Kidney epithelial cell (primary cell): ENCODE measurements at regions not wholly inside any gene's neighbourhood (a gene's known extent, or its start where the extent isn't known, plus 50 kb on each side); places are given as distances from the start of the nearest gene placed in this dataset.

Source experiments
- DNase-seq: peaks from one replicate; pipeline ENCODE4 v3.0.0-alpha.2; 2010; ENCODE audit warnings: low read depth
- H3K27me3 ChIP-seq: 2 replicates; pipeline ENCODE4 v1.6.0; 2011; ENCODE audit warnings: low read length; ENCODE audit not compliant: control insufficient read depth, insufficient read depth
- H3K36me3 ChIP-seq: 2 replicates; pipeline ENCODE4 v1.5.1; 2011; ENCODE audit warnings: low read length; ENCODE audit not compliant: control insufficient read depth, insufficient read depth
- H3K4me3 ChIP-seq: 2 replicates; pipeline ENCODE4 v1.5.1; 2011; ENCODE audit warnings: low read depth, mild to moderate bottlenecking, control low read depth, low read length
- CTCF ChIP-seq: IDR thresholded peaks from 2 replicates; pipeline ENCODE4 v1.5.1; 2011; ENCODE audit warnings: mild to moderate bottlenecking, moderate library complexity, low read length, control low read depth, inconsistent platforms; ENCODE audit not compliant: insufficient read depth, poor library complexity, severe bottlenecking

GRCh38 chr19:29418201-29418600 is 107.6 kb upstream of the VSTM2B start:
- Histone ChIP-seq H3K27me3 (no peaks in the 10 kb centered on the region), H3K36me3 (no peaks in the 10 kb centered on the region), H3K4me3 (no peak overlapping the region)
- TF ChIP-seq CTCF: no peak
- no peak for DNase-seq

GRCh38 chr19:29420065-29420464 is 105.7 kb upstream of the VSTM2B start:
- no peak for TF ChIP-seq CTCF
- Histone ChIP-seq H3K36me3 (no peaks in the 10 kb centered on the region), H3K27me3 (no peaks in the 10 kb centered on the region), H3K4me3 (no peak overlapping the region)
- DNase-seq: no peak

- TF ChIP-seq CTCF: no peak
- no peak for DNase-seq
- Histone ChIP-seq H3K4me3 (no peak overlapping the region), H3K27me3 (no peaks in the 10 kb centered on the region), H3K36me3 (no peaks in the 10 kb centered on the region)
Measured at GRCh38 chr19:29420482-29421195, 105.2 kb upstream of the VSTM2B start.

- no peak for DNase-seq
- H3K36me3 ChIP-seq: no peaks in the 10 kb centered on the region
- no peak for TF ChIP-seq CTCF
- no peaks in the 10 kb centered on the region for H3K27me3 ChIP-seq
- H3K4me3 ChIP-seq: no peak overlapping the region
Measured at GRCh38 chr19:29421196-29421545, 104.6 kb upstream of the VSTM2B start.

GRCh38 chr19:29422047-29422446 is 103.7 kb upstream of the VSTM2B start:
- no peak for TF ChIP-seq CTCF
- no peak for DNase-seq
- H3K4me3 ChIP-seq: no peak overlapping the region
- H3K36me3 ChIP-seq: no peaks in the 10 kb centered on the region
- no peaks in the 10 kb centered on the region for H3K27me3 ChIP-seq

GRCh38 chr19:29422486-29423085 is 103.2 kb upstream of the VSTM2B start:
- Histone ChIP-seq H3K4me3 (no peak overlapping the region), H3K27me3 (no peaks in the 10 kb centered on the region), H3K36me3 (no peaks in the 10 kb centered on the region)
- DNase-seq: no peak
- no peak for TF ChIP-seq CTCF
